GM19025 (cell line): ENCODE measurements at regions not wholly inside any gene's neighbourhood (a gene's known extent, or its start where the extent isn't known, plus 50 kb on each side); places are given as distances from the start of the nearest gene placed in this dataset.

Experiments
- ATAC-seq: cut with Tn5 transposase; IDR thresholded peaks from one replicate; pipeline ENCODE4 v1.9.1; 2021; ENCODE audit warnings: mild to moderate bottlenecking, low read depth, moderate library complexity; ENCODE audit not compliant: unreplicated experiment

GRCh38 chr15:81466741-81467140, 92.7 kb upstream of the TMC3 start:
- ATAC-seq = no peak

DNA sequence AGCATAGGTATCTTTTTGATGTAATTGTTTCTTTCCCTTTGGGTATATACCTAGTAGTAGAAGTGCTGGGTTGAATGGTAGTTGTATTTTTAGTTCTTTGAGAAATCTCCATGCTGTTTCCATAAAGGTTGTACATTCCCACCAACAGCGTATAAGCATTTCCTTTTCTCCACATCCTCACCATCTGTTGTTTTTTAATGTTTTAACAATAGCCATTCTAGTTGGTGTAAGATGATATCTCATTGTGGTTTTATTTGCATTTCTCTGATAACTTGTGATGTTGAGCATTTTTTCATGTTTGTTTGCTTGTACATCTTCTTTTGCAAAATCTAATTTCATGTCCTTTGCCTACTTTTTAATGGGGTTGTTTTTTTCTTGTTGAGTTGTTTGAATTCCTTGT, 80.0 kb upstream of the TMC3 start:
- ATAC-seq = no peak

GRCh38 chr15:81450721-81451120, 76.7 kb upstream of the TMC3 start:
- no peak for ATAC-seq

GRCh38 chr15:81449836-81450474, 75.9 kb upstream of the TMC3 start:
- ATAC-seq = no peak

- no peak for ATAC-seq
Observed at GRCh38 chr15:81443040-81443820, 69.2 kb upstream of the TMC3 start.

DNA sequence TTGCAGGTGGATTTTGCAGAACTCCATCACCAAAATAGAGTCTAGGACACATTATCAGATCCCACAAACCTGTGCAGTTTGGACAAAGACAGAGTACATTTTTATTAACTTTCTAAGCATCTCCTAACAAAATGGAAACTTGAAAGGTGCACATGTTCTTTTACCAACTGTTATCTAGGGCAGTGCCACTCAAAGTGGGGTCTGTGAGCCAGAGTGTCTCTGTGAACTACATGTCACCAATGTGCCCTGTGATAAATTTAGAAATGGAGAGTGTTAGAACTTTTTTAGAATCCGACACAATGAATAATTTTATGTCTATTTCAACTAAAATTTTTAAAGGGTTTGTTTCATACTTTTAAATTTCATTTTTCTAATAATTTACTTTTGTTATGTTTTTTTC, 68.4 kb upstream of the TMC3 start:
- no peak for ATAC-seq

- no peak for ATAC-seq
Observed at GRCh38 chr15:81434851-81435250, 60.8 kb upstream of the TMC3 start.

- ATAC-seq = no peak
Observed at GRCh38 chr15:81433462-81433861, 59.4 kb upstream of the TMC3 start.

GRCh38 chr15:81432179-81432578, 58.2 kb upstream of the TMC3 start:
- no peak for ATAC-seq

- no peak for ATAC-seq
Observed at GRCh38 chr15:81427176-81427575, 53.2 kb upstream of the TMC3 start.

DNA sequence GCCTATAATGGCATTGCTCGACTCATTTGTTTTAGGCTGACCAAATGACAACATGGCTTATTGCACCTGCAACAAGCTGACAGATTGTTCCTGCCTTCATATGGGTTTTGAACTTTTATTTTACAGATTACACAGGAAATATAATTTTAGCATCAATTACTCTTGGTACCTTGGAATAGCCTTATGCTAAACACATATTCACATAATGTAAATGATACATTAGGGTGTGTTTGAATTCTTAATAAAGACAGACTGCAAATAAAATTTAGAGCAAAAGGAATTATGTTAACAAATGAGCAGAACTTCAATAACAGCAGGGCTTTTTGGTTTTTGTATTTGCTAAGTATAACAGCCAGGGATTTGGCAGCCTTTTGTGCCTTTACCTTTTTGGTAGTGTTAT, 51.9 kb upstream of the TMC3 start:
- ATAC-seq = no peak
